ENCODE measurements at regions not wholly inside any gene's neighbourhood (a gene's known extent, or its start where the extent isn't known, plus 50 kb on each side); places are given as distances from the start of the nearest gene placed in this dataset.

DNA sequence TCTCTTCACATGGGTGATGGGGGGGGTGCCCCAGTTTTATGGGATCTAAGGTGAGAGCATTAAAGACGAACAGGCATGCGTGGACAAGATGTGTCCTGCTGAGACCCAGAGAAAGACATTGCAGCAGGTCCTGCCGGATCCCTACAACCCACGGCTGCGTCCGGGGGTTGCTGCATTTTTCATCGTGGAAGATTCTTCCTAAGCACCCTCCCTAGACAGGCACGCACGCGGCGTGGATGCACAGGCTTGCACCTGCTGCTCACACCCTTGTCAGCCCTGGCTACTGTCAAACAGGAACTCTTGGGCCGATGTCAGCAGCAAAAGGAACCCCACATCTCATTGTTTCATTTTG, 280.6 kb upstream of the RTL1 start:
- no peak for DNase-seq

DNA sequence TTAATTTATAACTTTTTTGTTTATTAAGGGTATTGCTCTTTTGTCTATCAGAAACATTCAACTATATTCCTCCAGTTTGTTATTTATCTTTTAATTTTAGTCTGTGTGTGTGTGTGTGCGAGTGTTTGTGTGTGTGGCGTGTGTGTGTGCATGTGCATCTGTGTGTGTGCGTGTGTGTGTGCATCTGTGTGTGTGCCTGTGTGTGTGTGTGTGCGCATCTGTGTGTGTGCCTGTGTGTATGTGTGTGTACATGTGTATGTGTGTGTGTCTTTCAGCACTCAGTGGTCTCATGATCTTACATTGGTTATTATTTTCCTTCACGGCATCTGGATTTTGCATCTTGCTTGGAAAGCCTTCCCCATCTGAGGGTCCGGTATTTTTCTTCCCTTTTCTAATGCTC, 281.1 kb upstream of the RTL1 start:
- DNase-seq = no peak

DNA sequence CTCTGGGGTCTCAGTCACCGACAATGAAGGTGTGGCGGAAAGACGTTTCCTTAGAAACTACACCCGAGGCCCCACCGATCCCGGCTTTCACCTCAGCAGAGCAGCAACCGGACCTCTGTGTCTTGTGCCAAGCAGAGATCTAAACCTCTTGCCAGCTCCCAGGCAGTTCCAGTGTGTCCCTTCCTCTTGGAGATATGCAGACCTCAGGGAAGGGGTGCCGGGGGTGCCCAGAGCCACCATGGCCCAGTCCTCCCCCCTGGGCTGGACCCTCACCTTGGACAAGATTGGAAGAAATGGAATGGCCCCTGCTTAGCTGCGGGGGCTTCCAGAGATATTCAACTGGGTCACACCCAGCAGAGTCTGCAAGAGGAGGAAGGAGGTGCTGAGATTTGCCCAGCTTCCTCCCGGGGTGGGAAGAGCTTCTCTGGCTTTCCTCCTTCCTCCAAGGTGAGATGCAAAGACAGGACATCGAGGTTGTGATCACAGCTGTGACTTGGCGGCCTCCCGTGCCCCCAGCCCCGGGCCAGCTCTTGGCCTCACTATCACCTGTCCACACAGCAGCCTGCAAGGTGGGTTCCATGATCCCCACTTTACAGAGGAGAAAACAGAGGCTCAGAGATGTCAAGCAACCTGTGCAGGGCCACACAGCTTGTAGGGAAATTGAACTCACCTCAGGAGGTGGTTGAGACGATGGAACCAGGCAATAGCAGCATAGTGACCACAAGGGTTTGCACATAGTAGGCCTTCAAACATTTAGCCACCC, 281.7 kb upstream of the RTL1 start:
- no peak for DNase-seq

- no peak for DNase-seq
These were observed 282.4 kb upstream of the RTL1 start for GRCh38 chr14:101185946-101186345.

GRCh38 chr14:101186544-101186943, 283.0 kb upstream of the RTL1 start:
- no peak for DNase-seq

DNA sequence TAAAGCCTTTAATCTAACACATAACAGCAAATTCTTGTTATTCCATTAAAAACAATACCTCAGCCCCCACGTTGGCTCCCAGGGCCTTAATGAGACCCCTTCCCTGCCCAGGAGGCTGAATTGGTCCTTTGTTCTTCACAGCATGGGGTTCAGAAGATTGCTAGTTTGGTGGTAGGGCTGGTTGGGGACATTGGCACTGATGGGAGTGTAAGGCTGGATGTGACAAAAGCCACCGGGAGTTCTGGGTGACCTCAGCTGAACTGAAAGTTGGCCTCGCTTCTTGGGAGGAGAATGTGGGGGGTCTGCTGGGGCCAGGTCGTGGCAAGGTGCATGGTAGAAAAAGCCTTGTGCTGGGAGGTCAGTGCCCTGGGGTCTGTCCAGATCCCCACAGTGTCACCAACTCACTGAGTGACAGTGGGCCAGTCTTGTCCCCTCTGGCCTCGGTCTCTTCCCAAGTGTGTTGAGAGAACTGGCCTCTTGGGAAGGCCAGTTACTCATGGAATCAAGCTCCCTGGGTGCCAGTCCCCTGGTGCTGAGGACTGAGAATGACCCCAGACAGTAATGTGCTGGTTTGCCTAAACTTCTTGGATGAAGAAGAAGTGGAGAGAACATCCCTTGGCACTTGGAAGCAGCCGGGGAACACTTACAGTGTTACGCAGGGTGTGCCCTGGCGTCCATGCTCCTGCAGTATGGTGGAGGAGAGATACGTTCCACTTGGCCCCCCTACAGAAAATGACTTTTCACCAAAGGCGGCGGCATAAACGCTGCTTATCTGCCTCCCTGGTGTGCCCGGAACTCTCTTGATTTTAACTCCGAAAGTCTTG, 283.7 kb upstream of the RTL1 start:
- DNase-seq = no peak

- DNase-seq = no peak
These were observed 284.5 kb upstream of the RTL1 start for GRCh38 chr14:101187816-101188570.

DNA sequence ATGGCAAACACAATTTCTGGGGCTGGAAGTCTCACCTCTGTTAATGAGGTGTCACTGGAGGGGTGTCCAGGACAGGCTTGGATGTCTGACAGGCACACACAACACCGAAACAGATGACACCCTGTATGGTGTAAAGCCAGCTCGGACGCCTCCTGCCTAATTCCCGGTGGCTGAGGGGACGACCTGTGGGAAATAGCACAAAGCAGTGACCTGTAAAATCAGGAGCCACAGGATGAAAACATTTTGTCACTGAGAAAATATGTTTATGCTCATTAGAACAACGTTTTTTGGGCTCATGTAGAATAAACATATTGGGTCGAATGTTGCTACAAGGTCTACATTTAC, 285.0 kb upstream of the RTL1 start:
- no peak for DNase-seq

GRCh38 chr14:101189266-101189665, 285.7 kb upstream of the RTL1 start:
- DNase-seq = no peak

GRCh38 chr14:101189962-101190560, 286.5 kb upstream of the RTL1 start:
- no peak for DNase-seq

GRCh38 chr14:101191101-101191720, 287.7 kb upstream of the RTL1 start:
- no peak for DNase-seq

DNA sequence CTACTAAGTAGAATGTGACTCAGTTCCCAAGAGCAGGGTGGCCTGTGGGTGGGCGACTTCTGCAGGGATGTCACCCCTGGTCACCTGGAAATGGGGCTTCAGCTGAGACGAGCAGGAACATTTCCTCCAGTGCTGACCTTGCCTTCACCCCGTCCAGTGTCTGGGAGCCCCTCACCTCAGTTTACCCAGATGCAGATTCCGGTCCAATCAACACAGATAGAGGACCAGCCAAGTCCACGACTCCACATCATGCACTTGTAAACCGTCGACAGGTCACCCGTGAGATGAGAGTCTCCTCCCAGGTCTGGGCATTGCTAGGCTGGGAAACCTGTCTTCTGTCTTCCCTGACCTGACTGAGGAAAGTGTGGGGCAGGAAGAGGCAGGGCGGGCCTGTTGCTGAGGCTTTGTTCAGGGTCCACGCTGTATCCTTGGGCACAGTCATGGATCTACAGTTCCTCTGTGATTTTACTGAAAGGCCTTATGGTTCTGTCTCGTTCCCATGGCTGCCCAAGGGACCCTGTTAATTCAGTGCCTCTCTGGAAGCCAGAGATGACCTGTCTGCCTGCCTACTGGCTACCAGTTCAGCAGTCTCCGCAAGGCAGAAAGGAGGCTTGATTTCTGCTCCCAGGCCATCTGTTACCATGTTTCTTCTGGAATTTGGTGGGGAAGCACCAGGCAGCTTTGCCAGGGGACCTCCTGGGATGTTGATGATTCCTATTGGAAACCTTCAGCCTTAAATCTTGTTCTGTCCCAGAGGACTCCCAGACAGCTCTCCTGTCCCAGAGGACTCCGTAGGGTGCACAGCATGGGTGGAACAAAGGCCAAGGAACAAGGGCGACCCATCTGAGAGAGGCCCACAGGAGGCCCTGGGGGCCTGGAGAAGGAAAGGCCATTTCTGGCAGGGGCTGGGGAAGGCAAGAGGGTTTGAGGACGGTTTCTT, 288.5 kb upstream of the RTL1 start:
- no peak for DNase-seq

GRCh38 chr14:101192661-101193000, 289.1 kb upstream of the RTL1 start:
- DNase-seq = no peak

DNA sequence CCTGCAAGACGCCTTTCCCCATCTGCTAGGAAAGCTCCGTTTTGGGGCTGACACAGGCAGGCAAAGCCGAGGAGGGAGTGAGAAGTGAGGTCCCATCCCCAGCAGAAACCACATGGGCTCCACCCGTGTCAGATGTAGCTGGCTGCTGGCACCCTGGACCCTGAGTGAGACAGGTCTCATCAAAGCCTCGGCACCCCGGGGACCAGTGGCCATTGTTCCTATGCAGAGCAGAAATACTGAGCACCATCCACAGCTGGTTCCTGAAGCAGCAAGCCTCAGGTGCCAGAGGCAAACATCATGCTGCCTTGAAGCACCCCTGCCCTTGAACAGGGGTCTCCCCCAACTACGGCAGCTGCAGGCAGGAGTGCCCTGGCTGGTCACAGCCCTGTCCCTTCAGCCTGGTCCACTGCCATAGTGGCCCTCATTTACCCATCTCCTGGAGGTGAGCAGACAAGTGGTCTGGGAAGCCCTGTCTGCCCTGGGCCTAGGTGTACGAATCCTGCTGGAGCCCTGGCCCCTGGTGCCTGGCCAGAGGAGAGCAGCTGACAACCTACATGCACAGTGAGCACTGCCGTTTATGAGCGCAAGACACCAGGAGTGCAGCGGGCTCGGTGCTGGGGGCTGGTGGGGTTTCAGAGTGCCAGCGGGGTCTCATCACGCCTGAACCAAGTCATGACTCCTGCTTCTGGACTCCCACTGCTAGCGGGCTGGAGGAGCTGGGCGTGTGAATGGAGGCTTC, 289.8 kb upstream of the RTL1 start:
- no peak for DNase-seq

DNA sequence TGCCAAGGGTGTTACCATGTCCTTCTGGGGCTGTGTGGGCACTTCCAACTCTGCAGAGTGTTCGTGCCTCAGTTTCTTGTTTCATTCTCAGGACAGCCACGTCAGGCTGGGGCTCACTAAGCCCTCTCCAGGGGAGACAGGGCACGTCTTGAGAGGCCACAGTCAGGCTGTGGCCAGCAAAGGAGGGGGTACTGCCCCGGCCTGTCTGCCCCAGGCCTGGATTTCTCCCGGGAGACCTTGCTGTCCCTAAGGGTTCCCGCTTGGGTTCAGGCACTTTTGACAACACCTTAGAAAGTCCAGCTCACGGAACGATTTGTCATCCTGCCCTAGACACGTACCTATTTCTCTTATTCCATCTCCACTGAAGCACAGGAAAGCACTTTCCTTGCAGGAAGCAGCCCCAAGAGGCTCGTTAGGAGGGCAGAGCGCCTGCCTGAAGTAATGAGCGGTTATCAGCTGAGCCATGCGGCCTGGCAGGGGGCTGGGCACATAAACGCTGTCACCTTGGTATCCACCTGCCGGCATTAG, 290.4 kb upstream of the RTL1 start:
- DNase-seq = no peak

GRCh38 chr14:101194373-101195308, 291.1 kb upstream of the RTL1 start:
- no peak for DNase-seq

GRCh38 chr14:101195309-101195901, 291.9 kb upstream of the RTL1 start:
- DNase-seq = no peak

- no peak for DNase-seq
These were observed 292.7 kb upstream of the RTL1 start for GRCh38 chr14:101196051-101196712.
